ENCODE measurements at regions not wholly inside any gene's neighbourhood (a gene's known extent, or its start where the extent isn't known, plus 50 kb on each side); places are given as distances from the start of the nearest gene placed in this dataset.

GRCh38 chr14:85856430-85856829 is 326.5 kb downstream of the FLRT2 start:
- no peak for ATAC-seq
- H3K27me3 ChIP-seq (ENCODE audit: control insufficient read depth, insufficient read depth, low read length): no peaks in the 10 kb centered on the region
- no peak for TF ChIP-seq TCF7L2 (IDR thresholded peaks at IDR 0.05; ENCODE audit: low read depth, low read length)
- TF ChIP-seq, protein P1, sequence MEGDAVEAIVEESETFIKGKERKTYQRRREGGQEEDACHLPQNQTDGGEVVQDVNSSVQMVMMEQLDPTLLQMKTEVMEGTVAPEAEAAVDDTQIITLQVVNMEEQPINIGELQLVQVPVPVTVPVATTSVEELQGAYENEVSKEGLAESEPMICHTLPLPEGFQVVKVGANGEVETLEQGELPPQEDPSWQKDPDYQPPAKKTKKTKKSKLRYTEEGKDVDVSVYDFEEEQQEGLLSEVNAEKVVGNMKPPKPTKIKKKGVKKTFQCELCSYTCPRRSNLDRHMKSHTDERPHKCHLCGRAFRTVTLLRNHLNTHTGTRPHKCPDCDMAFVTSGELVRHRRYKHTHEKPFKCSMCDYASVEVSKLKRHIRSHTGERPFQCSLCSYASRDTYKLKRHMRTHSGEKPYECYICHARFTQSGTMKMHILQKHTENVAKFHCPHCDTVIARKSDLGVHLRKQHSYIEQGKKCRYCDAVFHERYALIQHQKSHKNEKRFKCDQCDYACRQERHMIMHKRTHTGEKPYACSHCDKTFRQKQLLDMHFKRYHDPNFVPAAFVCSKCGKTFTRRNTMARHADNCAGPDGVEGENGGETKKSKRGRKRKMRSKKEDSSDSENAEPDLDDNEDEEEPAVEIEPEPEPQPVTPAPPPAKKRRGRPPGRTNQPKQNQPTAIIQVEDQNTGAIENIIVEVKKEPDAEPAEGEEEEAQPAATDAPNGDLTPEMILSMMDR (IDR thresholded peaks at IDR 0.05): peak; percentile 17; the same call in 1 of the 2 replicates
- H3K4me3 ChIP-seq (ENCODE audit: low read depth in 2 of 2, low read length in 2 of 2): no peak overlapping the region
- CTCF ChIA-PET: no interaction called here
- no peaks in the 10 kb centered on the region for H3K9me3 ChIP-seq (ENCODE audit: control insufficient read depth, insufficient read depth, low read depth, low read length)
- no peaks in the 10 kb centered on the region for H3K36me3 ChIP-seq (ENCODE audit: control insufficient read depth, insufficient read depth, low read length)
- in situ Hi-C loops (cut with HindIII; ENCODE audit: low pct_unique_long_range_greater_than_20kb, low sequenced_read_pairs): no loop called here
- H3K27ac ChIP-seq (ENCODE audit: low read length): no peak overlapping the region
- no peaks in the 10 kb centered on the region for H3K4me1 ChIP-seq (ENCODE audit: control insufficient read depth, insufficient read depth, low read length)
- DNase-seq (ENCODE audit: low read depth, low spot score): no peak
- BruUV-seq (replicated peaks): no TSS peak
- POLR2A ChIA-PET: no interaction called here
- intact Hi-C loops (cut with micrococcal nuclease; ENCODE audit: unreplicated experiment): no loop called here

DNA sequence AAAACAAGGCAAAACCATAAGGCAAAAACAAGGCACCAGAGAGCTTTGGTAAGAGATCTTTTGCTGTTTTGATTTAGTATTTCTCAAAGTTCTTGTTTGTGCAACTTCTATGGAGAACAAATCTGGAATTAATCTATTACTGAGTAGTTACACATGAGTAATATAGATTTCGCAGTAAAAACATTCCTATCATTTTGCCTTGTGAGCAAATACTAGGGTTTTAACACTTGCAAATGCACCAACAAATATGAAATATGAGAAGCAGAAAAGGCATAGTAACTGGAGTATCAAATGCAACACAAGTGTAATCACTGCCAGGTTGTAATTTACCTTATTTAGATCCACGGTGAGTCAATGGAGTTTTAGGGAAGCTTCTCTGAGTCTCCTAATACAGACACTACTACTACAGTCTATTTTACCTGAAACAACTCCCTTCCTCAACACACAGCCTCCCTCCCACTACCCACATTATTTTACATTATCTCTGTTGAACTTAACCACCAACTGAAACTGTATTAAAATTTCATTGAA is 324.1 kb downstream of the FLRT2 start:
- no peaks in the 10 kb centered on the region for H3K36me3 ChIP-seq (ENCODE audit: control insufficient read depth, insufficient read depth, low read length)
- no peaks in the 10 kb centered on the region for H3K27me3 ChIP-seq (ENCODE audit: control insufficient read depth, insufficient read depth, low read length)
- DNase-seq (ENCODE audit: low read depth, low spot score) (no peak), ATAC-seq (no peak)
- no peaks in the 10 kb centered on the region for H3K9me3 ChIP-seq (ENCODE audit: control insufficient read depth, insufficient read depth, low read depth, low read length)
- BruUV-seq (replicated peaks): no TSS peak
- intact Hi-C loops (cut with micrococcal nuclease; ENCODE audit: unreplicated experiment): no loop called here
- no peaks in the 10 kb centered on the region for H3K4me1 ChIP-seq (ENCODE audit: control insufficient read depth, insufficient read depth, low read length)
- ChIA-PET POLR2A (no interaction called here), CTCF (no interaction called here)
- H3K27ac ChIP-seq (ENCODE audit: low read length): no peak overlapping the region
- in situ Hi-C loops (cut with HindIII; ENCODE audit: low pct_unique_long_range_greater_than_20kb, low sequenced_read_pairs): no loop called here
- H3K4me3 ChIP-seq (ENCODE audit: low read depth in 2 of 2, low read length in 2 of 2): no peak overlapping the region
- TF ChIP-seq, protein P1 (IDR thresholded peaks at IDR 0.05): no peak
- TF ChIP-seq REST (IDR thresholded peaks at IDR 0.05; ENCODE audit: insufficient read depth in 1 of 2, low read depth in 2 of 2, low read length in 1 of 2): no peak
- TF ChIP-seq TCF7L2 (IDR thresholded peaks at IDR 0.05; ENCODE audit: low read depth, low read length): no peak
- TF ChIP-seq SIN3A (IDR thresholded peaks at IDR 0.05; ENCODE audit: borderline replicate concordance, insufficient read depth, low read depth, low read length): no peak
- no peak for TF ChIP-seq POLR2AphosphoS5 (IDR thresholded peaks at IDR 0.05; ENCODE audit: low read depth, low read length)

All from Panc1 (cell line).